Stomach smooth muscle (tissue), 2 donors: ENCODE measurements at regions not wholly inside any gene's neighbourhood (a gene's known extent, or its start where the extent isn't known, plus 50 kb on each side); places are given as distances from the start of the nearest gene placed in this dataset.

Source experiments
- H3K27ac ChIP-seq: one replicate; pipeline ENCODE4 v1.7.0; 2013; ENCODE audit warnings: mild to moderate bottlenecking, low read length, inconsistent platforms
- H3K27me3 ChIP-seq, 2 donors: one replicate each; pipeline ENCODE4 v1.7.0; 2013; ENCODE audit warnings: low read length in 2 of 2; ENCODE audit not compliant: insufficient read depth in 2 of 2, control insufficient read depth in 1 of 2
- H3K36me3 ChIP-seq, 2 donors: one replicate each; pipeline ENCODE4 v1.7.0; 2013; ENCODE audit warnings: low read length in 2 of 2; ENCODE audit not compliant: control insufficient read depth in 2 of 2, insufficient read depth in 2 of 2
- H3K4me1 ChIP-seq: one replicate; pipeline ENCODE4 v1.7.0; 2013; ENCODE audit warnings: low read length; ENCODE audit not compliant: control insufficient read depth, insufficient read depth
- H3K4me3 ChIP-seq, 2 donors: one replicate each; pipeline ENCODE4 v1.7.0; 2013; ENCODE audit warnings: low read length in 2 of 2
- H3K9ac ChIP-seq, 2 donors: one replicate each; pipeline ENCODE4 v1.7.0; 2013; ENCODE audit warnings: low read length in 2 of 2, mild to moderate bottlenecking in 1 of 2
- H3K9me3 ChIP-seq, 2 donors: one replicate each; pipeline ENCODE4 v1.7.0; 2013; ENCODE audit warnings: low read length in 2 of 2; ENCODE audit not compliant: control insufficient read depth in 2 of 2
- donor health status: healthy.
- donor health status: Pancreatic carcinoma.

- H3K4me1 ChIP-seq, result no peaks in the 10 kb centered on the region
Measured at GRCh38 chr18:51323961-51324360, 126.5 kb upstream of the MEX3C start.

DNA sequence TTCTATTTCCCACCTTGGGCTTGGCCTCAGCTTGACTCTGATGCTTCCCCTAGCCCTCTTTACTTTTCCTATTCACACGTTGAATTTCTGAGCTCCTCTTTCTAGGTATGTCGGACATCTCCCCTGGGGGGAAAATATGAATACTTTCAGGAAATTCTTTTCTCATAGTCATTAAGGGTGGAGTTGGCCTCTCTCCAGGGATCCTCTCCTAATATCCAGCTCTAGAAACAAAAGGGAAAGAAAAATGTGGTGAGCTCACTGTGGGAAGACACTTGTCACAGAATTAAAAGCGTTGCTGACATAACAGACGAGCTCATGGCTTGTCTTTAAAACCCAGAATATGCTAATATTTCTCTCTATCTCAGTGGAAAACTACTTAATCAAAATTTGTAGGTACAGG is 132.7 kb upstream of the MEX3C start:
- H3K4me1 ChIP-seq, result no peaks in the 10 kb centered on the region
- no peaks in the 10 kb centered on the region for H3K27me3 ChIP-seq
- no peaks in the 10 kb centered on the region for H3K9me3 ChIP-seq
- no peak overlapping the region for H3K27ac ChIP-seq
- no peak overlapping the region for H3K9ac ChIP-seq
- no peak overlapping the region for H3K4me3 ChIP-seq
- H3K36me3 ChIP-seq, result no peaks in the 10 kb centered on the region

More at GRCh38 chr18:51323961-51324360, 126.5 kb upstream of the MEX3C start:
- Histone ChIP-seq H3K27me3 (no peaks in the 10 kb centered on the region), H3K9ac (no peak overlapping the region), H3K27ac (no peak overlapping the region), H3K4me3 (no peak overlapping the region), H3K9me3 (no peaks in the 10 kb centered on the region), H3K36me3 (no peaks in the 10 kb centered on the region)

- Histone ChIP-seq H3K4me1 (no peaks in the 10 kb centered on the region), H3K36me3 (no peaks in the 10 kb centered on the region), H3K9me3 (no peaks in the 10 kb centered on the region), H3K27me3 (no peaks in the 10 kb centered on the region), H3K27ac (no peak overlapping the region), H3K9ac (no peak overlapping the region), H3K4me3 (no peak overlapping the region)
Measured at GRCh38 chr18:51330739-51331138, 133.3 kb upstream of the MEX3C start.

DNA sequence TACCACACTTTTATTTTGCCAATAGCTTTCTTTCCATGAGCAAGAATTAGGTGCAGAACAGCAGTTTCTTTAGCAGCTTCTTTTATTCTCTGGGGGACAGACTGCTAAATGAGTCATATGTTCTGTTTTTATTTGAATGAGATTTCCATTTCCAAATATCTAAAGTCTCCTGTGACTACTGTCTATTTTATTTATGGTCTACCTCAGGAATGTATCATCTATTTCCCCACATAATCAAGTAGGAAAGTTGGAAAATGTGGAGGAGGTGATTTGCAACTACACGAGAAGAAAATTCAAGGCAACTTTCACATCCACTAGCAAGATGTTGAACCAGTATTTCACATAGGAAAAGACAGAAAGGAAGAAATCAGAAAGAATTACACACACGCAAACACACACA is 139.9 kb upstream of the MEX3C start:
- Histone ChIP-seq H3K27ac (no peak overlapping the region), H3K27me3 (no peaks in the 10 kb centered on the region), H3K9ac (no peak overlapping the region), H3K4me1 (no peaks in the 10 kb centered on the region), H3K9me3 (peaks cover 0 to 4% of the 10 kb centered on the region in 2 donors), H3K4me3 (no peak overlapping the region), H3K36me3 (no peaks in the 10 kb centered on the region)

DNA sequence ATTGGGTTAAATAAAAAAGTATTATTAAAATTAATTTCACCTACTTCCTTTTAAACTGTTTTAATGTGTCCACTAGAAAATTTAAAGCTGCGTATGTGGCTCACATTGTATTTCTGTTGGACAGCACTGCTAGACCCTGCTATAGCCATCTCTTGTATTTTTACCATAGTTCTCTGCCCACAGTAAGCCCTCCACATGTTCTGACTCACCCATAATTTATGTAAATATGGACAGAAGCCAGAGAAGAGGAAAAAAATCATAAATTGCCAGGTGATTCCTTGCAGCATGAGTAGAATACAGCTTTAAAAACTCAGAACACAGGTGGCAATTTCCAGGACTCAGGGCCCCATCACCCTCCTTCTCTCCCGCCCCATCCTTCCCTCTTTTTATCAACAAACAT is 142.4 kb upstream of the MEX3C start:
- Histone ChIP-seq H3K9me3 (peaks cover 6% of the 10 kb centered on the region in 2 donors), H3K4me3 (no peak overlapping the region), H3K36me3 (no peaks in the 10 kb centered on the region), H3K27ac (no peak overlapping the region), H3K9ac (no peak overlapping the region), H3K27me3 (no peaks in the 10 kb centered on the region), H3K4me1 (no peaks in the 10 kb centered on the region)

DNA sequence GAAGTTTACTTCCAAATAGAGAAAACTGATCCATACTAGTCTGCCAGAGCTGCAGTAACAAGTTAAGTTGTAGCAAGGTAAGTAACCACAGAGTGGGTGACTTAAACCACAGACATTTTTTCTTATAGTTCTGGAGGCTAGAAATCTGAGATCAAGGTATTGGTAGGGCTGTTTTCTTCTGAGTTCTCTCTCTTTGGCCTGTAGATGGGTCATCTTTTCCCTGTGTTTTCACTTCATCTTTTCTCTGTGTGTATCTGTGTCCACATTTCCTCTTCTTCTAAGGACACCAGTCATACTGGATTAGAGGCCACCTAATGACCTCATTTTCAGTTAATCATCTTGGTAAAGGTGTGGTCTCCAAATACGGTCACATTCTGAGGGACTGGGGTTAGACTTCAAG is 142.9 kb upstream of the MEX3C start:
- Histone ChIP-seq H3K4me1 (no peaks in the 10 kb centered on the region), H3K9me3 (peaks cover 8 to 9% of the 10 kb centered on the region in 2 donors), H3K27ac (no peak overlapping the region), H3K27me3 (no peaks in the 10 kb centered on the region), H3K9ac (no peak overlapping the region), H3K4me3 (no peak overlapping the region), H3K36me3 (no peaks in the 10 kb centered on the region)

DNA sequence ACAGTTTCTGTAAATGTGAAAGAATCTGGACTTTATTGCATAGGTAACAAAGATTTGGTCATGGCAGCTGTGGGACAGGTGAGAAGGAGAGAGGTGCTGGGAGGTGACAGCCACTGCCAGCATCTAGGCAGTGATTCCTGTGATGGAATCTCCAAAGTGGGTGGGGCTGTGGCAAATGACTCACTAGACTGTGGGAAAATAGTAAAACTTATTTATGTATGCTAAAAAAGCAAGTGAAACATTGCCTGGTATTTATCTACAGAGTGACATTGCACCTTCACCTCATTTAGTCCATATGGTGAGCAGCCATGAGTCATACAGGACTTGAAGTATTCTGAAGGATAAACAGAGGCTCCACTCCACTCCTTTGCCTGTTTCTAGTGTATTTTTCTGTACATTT is 145.3 kb upstream of the MEX3C start:
- Histone ChIP-seq H3K4me3 (no peak overlapping the region), H3K36me3 (no peaks in the 10 kb centered on the region), H3K27ac (no peak overlapping the region), H3K27me3 (no peaks in the 10 kb centered on the region), H3K9ac (no peak overlapping the region), H3K9me3 (peaks cover 5 to 8% of the 10 kb centered on the region in 2 donors), H3K4me1 (no peaks in the 10 kb centered on the region)

DNA sequence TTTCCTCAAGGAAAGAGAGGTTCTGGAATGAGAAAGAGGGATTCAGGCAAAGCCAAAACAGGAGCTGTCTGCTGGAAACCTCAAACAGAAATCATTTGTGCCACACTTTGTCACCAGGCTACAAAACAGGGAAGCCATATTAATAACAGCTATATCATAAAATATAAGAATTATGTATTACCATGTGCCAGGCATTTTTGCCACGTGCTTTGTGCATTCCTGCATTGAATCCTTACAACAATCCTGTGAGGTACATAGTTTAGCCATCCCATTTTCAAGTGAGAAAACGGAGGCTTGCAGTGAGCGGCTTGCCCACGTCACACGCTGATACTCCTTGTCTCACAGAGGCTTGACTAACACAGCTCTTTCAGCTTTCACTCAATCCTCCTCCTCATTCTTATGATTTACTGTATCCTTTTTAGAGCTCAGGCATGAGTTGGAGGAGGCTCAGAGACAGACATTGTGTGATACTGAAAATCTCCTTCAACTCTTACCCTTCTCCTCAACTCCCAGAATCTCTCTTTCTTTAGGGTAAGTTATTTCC is 148.4 kb upstream of the MEX3C start:
- no peaks in the 10 kb centered on the region for H3K27me3 ChIP-seq
- no peak overlapping the region for H3K9ac ChIP-seq
- H3K36me3 ChIP-seq, result no peaks in the 10 kb centered on the region
- H3K27ac ChIP-seq, result no peak overlapping the region
- H3K4me1 ChIP-seq, result no peaks in the 10 kb centered on the region
- peaks cover 5 to 8% of the 10 kb centered on the region in 2 donors for H3K9me3 ChIP-seq
- H3K4me3 ChIP-seq, result no peak overlapping the region

GRCh38 chr18:51346404-51346803 is 148.9 kb upstream of the MEX3C start:
- Histone ChIP-seq H3K36me3 (no peaks in the 10 kb centered on the region), H3K4me1 (no peaks in the 10 kb centered on the region), H3K4me3 (no peak overlapping the region), H3K9ac (no peak overlapping the region), H3K9me3 (peaks cover 5 to 8% of the 10 kb centered on the region in 2 donors), H3K27me3 (no peaks in the 10 kb centered on the region), H3K27ac (no peak overlapping the region)

DNA sequence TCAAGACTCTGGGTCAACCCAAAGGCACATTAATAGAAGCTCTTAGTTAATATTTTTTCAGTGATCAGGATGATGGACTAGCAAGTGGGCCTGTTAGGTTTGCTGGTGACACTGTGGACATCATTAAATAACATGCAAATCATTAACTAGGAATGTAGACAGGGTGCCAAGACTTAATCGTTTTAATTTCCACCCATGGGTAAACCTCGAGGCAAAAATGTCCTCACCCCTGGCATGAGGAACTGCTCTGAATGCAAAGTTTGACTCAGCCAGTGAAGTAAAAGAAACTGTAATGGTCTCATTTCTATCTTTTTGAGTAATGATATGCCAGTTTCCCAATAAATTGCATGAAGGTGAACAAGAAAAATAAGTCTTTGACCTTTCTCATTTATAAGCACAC is 152.6 kb upstream of the MEX3C start:
- H3K27ac ChIP-seq, result no peak overlapping the region
- H3K4me1 ChIP-seq, result no peaks in the 10 kb centered on the region
- no peak overlapping the region for H3K9ac ChIP-seq
- H3K36me3 ChIP-seq, result no peaks in the 10 kb centered on the region
- no peak overlapping the region for H3K4me3 ChIP-seq
- H3K9me3 ChIP-seq, result peaks cover 0 to 1% of the 10 kb centered on the region in 2 donors
- H3K27me3 ChIP-seq, result no peaks in the 10 kb centered on the region

DNA sequence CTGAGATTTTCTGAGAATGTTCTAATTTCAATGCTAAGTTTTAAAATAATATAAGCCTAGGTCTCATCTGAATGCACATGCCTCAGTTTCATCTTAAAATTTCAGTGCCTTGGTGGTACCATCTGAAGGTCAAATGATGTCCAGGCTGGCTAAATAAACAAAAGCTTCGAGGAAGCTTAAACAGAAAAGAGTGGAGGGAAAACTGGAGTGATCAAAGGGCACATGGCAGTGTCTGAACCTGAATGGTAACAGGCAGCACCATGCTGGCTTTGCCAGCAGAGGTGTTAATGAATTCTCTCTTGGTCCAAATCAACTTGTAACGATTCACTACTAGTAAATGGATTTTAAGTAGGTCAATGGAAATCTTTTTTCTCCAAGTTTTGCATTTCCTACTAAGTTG is 158.4 kb upstream of the MEX3C start:
- H3K4me3 ChIP-seq, result no peak overlapping the region
- H3K4me1 ChIP-seq, result no peaks in the 10 kb centered on the region
- no peak overlapping the region for H3K27ac ChIP-seq
- H3K9me3 ChIP-seq, result no peaks in the 10 kb centered on the region
- H3K27me3 ChIP-seq, result no peaks in the 10 kb centered on the region
- no peaks in the 10 kb centered on the region for H3K36me3 ChIP-seq
- H3K9ac ChIP-seq, result no peak overlapping the region
